ENCODE measurements at regions not wholly inside any gene's neighbourhood (a gene's known extent, or its start where the extent isn't known, plus 50 kb on each side); places are given as distances from the start of the nearest gene placed in this dataset.

DNA sequence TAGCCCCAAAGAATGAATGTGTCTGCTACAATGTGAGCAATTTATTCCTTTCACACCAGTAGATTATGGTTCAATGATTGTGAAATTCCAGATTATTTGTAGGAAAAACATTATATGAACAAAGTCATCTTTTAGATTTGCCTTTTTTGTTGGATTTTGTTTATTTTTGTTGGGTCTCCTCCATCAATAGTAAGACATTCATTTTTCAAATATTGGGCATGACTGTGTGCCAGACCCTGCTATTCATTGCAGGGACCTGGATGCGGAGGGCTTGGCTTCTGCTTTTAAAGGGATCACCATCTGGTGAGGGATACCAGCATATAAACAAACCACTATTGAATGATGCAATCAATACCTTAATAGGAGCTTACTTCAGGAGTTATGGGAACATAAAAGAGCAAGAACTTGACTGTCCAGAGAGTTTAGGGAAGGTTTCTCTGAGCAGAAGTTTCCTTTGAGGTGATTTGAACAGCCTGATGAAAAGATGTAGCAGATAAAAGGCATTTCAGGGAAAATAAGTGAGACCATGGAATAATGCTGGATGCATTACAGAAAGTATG is 486.7 kb downstream of the EPHA4 start:
- WGBS, 2 donors, result 81 to 87% methylated on average over 1 of the region's 1 CpG
- no peak for TF ChIP-seq POLR2A (IDR thresholded peaks at IDR 0.05)
- TF ChIP-seq, protein P1, sequence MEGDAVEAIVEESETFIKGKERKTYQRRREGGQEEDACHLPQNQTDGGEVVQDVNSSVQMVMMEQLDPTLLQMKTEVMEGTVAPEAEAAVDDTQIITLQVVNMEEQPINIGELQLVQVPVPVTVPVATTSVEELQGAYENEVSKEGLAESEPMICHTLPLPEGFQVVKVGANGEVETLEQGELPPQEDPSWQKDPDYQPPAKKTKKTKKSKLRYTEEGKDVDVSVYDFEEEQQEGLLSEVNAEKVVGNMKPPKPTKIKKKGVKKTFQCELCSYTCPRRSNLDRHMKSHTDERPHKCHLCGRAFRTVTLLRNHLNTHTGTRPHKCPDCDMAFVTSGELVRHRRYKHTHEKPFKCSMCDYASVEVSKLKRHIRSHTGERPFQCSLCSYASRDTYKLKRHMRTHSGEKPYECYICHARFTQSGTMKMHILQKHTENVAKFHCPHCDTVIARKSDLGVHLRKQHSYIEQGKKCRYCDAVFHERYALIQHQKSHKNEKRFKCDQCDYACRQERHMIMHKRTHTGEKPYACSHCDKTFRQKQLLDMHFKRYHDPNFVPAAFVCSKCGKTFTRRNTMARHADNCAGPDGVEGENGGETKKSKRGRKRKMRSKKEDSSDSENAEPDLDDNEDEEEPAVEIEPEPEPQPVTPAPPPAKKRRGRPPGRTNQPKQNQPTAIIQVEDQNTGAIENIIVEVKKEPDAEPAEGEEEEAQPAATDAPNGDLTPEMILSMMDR (IDR thresholded peaks at IDR 0.05), result no peak
- no peaks in the 10 kb centered on the region for H3K9me3 ChIP-seq
- H3K27ac ChIP-seq, result peak overlapping the region in 1 of 3 donors; percentile 56
- H3K4me1 ChIP-seq, result peaks cover 0 to 4% of the 10 kb centered on the region in 2 donors
- H3K4me3 ChIP-seq (replicated peaks in 1 of 3), result no peak overlapping the region
- DNase-seq, result no peak
- H3K27me3 ChIP-seq, result no peaks in the 10 kb centered on the region
- no peaks in the 10 kb centered on the region for H3K36me3 ChIP-seq
- intact Hi-C loops (cut with DNase I), result no loop called here

DNA sequence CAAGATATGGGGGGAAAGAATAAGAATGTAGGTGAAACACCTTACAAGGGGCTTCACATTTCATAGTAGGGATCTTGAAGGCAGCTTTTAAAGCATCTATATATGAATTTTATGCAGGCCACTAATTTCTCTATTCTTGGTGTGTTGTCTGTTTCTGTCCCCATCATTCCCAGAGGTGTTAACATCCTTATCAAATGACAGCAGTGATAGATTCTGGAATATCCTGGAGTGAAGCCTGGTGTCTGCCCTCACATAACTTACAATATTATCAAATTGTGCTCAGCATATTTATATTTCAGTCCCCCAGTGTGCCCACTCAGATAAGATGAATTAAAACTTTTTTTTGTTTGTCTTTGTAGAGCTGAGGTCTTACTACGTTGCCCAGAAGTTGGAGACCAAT is 486.2 kb downstream of the EPHA4 start:
- WGBS, 2 donors, result 94 to 95% methylated on average over 1 of the region's 1 CpG
- H3K36me3 ChIP-seq, result no peaks in the 10 kb centered on the region
- no peak for DNase-seq
- H3K4me3 ChIP-seq (replicated peaks in 1 of 3), result no peak overlapping the region
- no peaks in the 10 kb centered on the region for H3K9me3 ChIP-seq
- intact Hi-C loops (cut with DNase I), result no loop called here
- H3K4me1 ChIP-seq, result peaks cover 0 to 4% of the 10 kb centered on the region in 2 donors
- H3K27ac ChIP-seq, result no peak overlapping the region
- TF ChIP-seq, protein P1 (IDR thresholded peaks at IDR 0.05), result no peak
- TF ChIP-seq POLR2A (IDR thresholded peaks at IDR 0.05), result no peak
- H3K27me3 ChIP-seq, result no peaks in the 10 kb centered on the region

DNA sequence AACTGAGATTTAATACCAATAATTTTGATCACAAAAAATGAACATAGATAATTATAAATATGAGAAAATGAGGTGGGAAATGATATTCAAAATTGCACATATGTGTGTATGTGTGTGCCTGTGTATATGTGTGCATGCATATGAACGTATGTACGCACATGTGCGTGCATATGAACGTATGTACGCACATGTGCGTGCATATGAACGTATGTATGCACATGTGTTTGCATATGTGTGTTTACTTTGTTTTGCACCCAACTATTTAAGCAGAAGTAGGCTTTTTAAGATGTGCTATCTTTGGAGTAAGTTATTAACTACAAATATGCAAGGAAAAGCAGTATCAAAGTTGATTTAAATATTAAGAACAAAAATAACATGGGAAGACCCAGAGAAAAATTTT is 484.3 kb downstream of the EPHA4 start:
- TF ChIP-seq POLR2A (IDR thresholded peaks at IDR 0.05), result no peak
- TF ChIP-seq, protein P1 (IDR thresholded peaks at IDR 0.05), result no peak
- no peaks in the 10 kb centered on the region for H3K27me3 ChIP-seq
- no peak overlapping the region for H3K4me3 ChIP-seq (replicated peaks in 1 of 3)
- 89 to 95% methylated on average over 7 of the region's 7 CpGs for WGBS, 2 donors
- H3K9me3 ChIP-seq, result no peaks in the 10 kb centered on the region
- no peak overlapping the region for H3K27ac ChIP-seq
- H3K4me1 ChIP-seq, result peaks cover 0 to 4% of the 10 kb centered on the region in 2 donors
- DNase-seq, result no peak
- intact Hi-C loops (cut with DNase I), result no loop called here
- H3K36me3 ChIP-seq, result no peaks in the 10 kb centered on the region

DNA sequence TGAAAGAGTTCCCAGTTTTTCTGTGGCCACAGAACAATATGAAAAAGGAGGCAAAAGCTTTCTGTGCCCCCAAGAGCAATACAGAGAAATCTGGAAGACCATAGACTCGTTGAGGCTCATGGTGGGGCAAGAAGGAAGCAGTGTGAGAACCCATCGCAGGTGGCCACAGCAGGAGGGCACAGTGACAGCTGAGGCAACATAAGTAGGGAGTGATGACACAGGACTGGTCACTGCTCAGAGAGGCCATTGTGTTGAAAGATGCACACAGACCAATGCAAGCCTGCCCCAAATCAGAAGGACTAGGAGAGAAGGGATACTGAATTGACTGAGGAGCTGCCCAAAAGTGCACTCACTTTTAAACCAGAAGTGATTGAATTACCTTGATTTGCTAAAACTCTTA is 483.6 kb downstream of the EPHA4 start:
- DNase-seq, result no peak
- H3K27me3 ChIP-seq, result no peaks in the 10 kb centered on the region
- no peaks in the 10 kb centered on the region for H3K36me3 ChIP-seq
- no peak overlapping the region for H3K27ac ChIP-seq
- no peak for TF ChIP-seq POLR2A (IDR thresholded peaks at IDR 0.05)
- TF ChIP-seq, protein P1 (IDR thresholded peaks at IDR 0.05), result no peak
- WGBS, 2 donors, result 64 to 79% methylated on average over 2 of the region's 2 CpGs
- no peaks in the 10 kb centered on the region for H3K9me3 ChIP-seq
- no peak overlapping the region for H3K4me3 ChIP-seq (replicated peaks in 1 of 3)
- peaks cover 0 to 4% of the 10 kb centered on the region in 2 donors for H3K4me1 ChIP-seq
- intact Hi-C loops (cut with DNase I), result no loop called here

DNA sequence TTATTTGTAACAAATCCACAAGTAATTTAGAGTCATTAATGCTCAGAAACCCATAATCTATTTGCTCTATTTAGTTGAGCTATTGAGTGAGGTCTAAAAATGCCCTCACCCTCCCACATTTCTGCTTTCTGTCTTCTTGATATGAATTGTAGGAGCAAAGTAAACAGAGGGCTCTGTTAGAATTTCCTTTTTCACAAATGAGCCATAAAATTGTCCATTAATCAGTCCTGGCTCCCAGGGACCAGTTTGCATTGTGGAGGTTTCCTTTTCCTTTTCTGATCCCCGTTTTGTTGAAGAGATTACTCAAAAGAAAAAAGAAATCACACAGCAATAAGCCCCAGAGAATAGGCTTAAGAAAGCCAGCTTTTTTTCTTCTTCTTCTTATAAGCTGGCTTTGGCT is 476.7 kb downstream of the EPHA4 start:
- Histone ChIP-seq H3K27me3 (no peaks in the 10 kb centered on the region), H3K4me1 (no peaks in the 10 kb centered on the region), H3K9me3 (no peaks in the 10 kb centered on the region), H3K4me3 (replicated peaks in 1 of 3) (no peak overlapping the region), H3K27ac (no peak overlapping the region), H3K36me3 (no peaks in the 10 kb centered on the region)
- DNase-seq, result no peak
- TF ChIP-seq, protein P1 (IDR thresholded peaks at IDR 0.05), result no peak
- TF ChIP-seq POLR2A (IDR thresholded peaks at IDR 0.05), result no peak
- intact Hi-C loops (cut with DNase I), result no loop called here
- WGBS, 2 donors, result 49% methylated on average over 1 of the region's 1 CpG

Data from thyroid gland (tissue), 4 donors.